Calu3 (cell line): ENCODE measurements at regions not wholly inside any gene's neighbourhood (a gene's known extent, or its start where the extent isn't known, plus 50 kb on each side); places are given as distances from the start of the nearest gene placed in this dataset.

ENCODE experiments used
- BruUV-seq: library from RNA; stranded (reverse); fragments of 400-500 nt; replicated peaks from 2 replicates; lab custom pipeline; 2021; lab: Mats Ljungman, UMichigan
- CTCF ChIA-PET: fragments of 300-600 bp; sonication (Branson Sonifier 250); formaldehyde crosslinking; loops from one replicate; lab custom pipeline; 2022; ENCODE audit warnings: antibody characterized with exemption; lab: Charles Lee
- DNase-seq: peaks from one replicate; pipeline ENCODE4 v3.0.0; 2022
- H3K27ac Mint-ChIP-seq: one replicate; pipeline ENCODE4 v1.8.0; 2022; ENCODE audit warnings: mixed read lengths; ENCODE audit not compliant: unreplicated experiment
- H3K27me3 Mint-ChIP-seq: one replicate; pipeline ENCODE4 v1.8.0; 2022; ENCODE audit warnings: mixed read lengths; ENCODE audit not compliant: unreplicated experiment
- H3K36me3 Mint-ChIP-seq: one replicate; pipeline ENCODE4 v1.8.0; 2022; ENCODE audit warnings: mild to moderate bottlenecking, moderate library complexity, mixed read lengths; ENCODE audit not compliant: insufficient read depth, unreplicated experiment
- H3K4me1 Mint-ChIP-seq: one replicate; pipeline ENCODE4 v1.8.0; 2022; ENCODE audit warnings: mild to moderate bottlenecking, low read depth, mixed read lengths; ENCODE audit not compliant: unreplicated experiment
- H3K4me3 Mint-ChIP-seq: one replicate; pipeline ENCODE4 v1.8.0; 2022; ENCODE audit warnings: mild to moderate bottlenecking, low read depth, moderate library complexity, mixed read lengths; ENCODE audit not compliant: unreplicated experiment
- H3K9me3 Mint-ChIP-seq: one replicate; pipeline ENCODE4 v1.8.0; 2022; ENCODE audit warnings: low read depth, mixed read lengths; ENCODE audit not compliant: unreplicated experiment
- CTCF ChIP-seq: fragments of 200-600 bp; IDR thresholded peaks from one replicate; pipeline ENCODE4 v1.8.0; 2022; ENCODE audit warnings: antibody characterized with exemption; ENCODE audit not compliant: unreplicated experiment
- intact Hi-C: fragments of 100-400 bp; cut with micrococcal nuclease; formaldehyde crosslinking; loops from one replicate; pipeline ENCODE4 v1.10.0; 2022; ENCODE audit not compliant: unreplicated experiment

- intact Hi-C loops, result no loop called here
- no peaks in the 10 kb centered on the region for H3K9me3 Mint-ChIP-seq
- H3K27ac Mint-ChIP-seq, result no peak overlapping the region
- H3K27me3 Mint-ChIP-seq, result peaks cover 99% of the 10 kb centered on the region
- DNase-seq, result no peak
- TF ChIP-seq CTCF, result no peak
- no peaks in the 10 kb centered on the region for H3K36me3 Mint-ChIP-seq
- H3K4me3 Mint-ChIP-seq, result no peak overlapping the region
- H3K4me1 Mint-ChIP-seq, result peaks cover 4% of the 10 kb centered on the region
- no TSS peak for BruUV-seq
- CTCF ChIA-PET, result no interaction called here
These were observed 67.2 kb upstream of the CIBAR2 start for GRCh38 chr16:85179344-85180046.

- no peak for DNase-seq
- no peaks in the 10 kb centered on the region for H3K36me3 Mint-ChIP-seq
- no peak overlapping the region for H3K27ac Mint-ChIP-seq
- peaks cover 99% of the 10 kb centered on the region for H3K27me3 Mint-ChIP-seq
- H3K4me1 Mint-ChIP-seq, result no peaks in the 10 kb centered on the region
- intact Hi-C loops, result no loop called here
- BruUV-seq, result no TSS peak
- CTCF ChIA-PET, result no interaction called here
- H3K9me3 Mint-ChIP-seq, result no peaks in the 10 kb centered on the region
- H3K4me3 Mint-ChIP-seq, result no peak overlapping the region
- no peak for TF ChIP-seq CTCF
These were observed 68.0 kb upstream of the CIBAR2 start for GRCh38 chr16:85180047-85180826.

GRCh38 chr16:85180827-85181738 lies 68.8 kb upstream of the CIBAR2 start:
- peaks cover 99% of the 10 kb centered on the region for H3K27me3 Mint-ChIP-seq
- no peaks in the 10 kb centered on the region for H3K4me1 Mint-ChIP-seq
- H3K36me3 Mint-ChIP-seq, result no peaks in the 10 kb centered on the region
- no peak for DNase-seq
- H3K4me3 Mint-ChIP-seq, result no peak overlapping the region
- CTCF ChIA-PET, result no interaction called here
- no peak overlapping the region for H3K27ac Mint-ChIP-seq
- no peak for TF ChIP-seq CTCF
- H3K9me3 Mint-ChIP-seq, result no peaks in the 10 kb centered on the region
- no TSS peak for BruUV-seq
- intact Hi-C loops, result no loop called here

- CTCF ChIA-PET, result no interaction called here
- intact Hi-C loops, result no loop called here
- no TSS peak for BruUV-seq
- Mint-ChIP-seq H3K27me3 (peaks cover 99% of the 10 kb centered on the region), H3K4me3 (no peak overlapping the region), H3K4me1 (no peaks in the 10 kb centered on the region), H3K36me3 (no peaks in the 10 kb centered on the region), H3K9me3 (no peaks in the 10 kb centered on the region), H3K27ac (no peak overlapping the region)
- TF ChIP-seq CTCF, result no peak
- DNase-seq, result no peak
These were observed 69.5 kb upstream of the CIBAR2 start for GRCh38 chr16:85181739-85182129.
